Astrocyte of the cerebellum (primary cell): ENCODE measurements at regions not wholly inside any gene's neighbourhood (a gene's known extent, or its start where the extent isn't known, plus 50 kb on each side); places are given as distances from the start of the nearest gene placed in this dataset.
A peak's percentile ranks its signal among the peaks of the same experiment; 100 is the strongest.

Experiments
- DNase-seq: peaks from one replicate; pipeline ENCODE4 v3.0.0-alpha.2; 2011; ENCODE audit warnings: low read depth
- H3K4me3 ChIP-seq: 2 replicates; pipeline ENCODE4 v1.5.1; 2011; ENCODE audit warnings: mild to moderate bottlenecking, low read depth, low read length, moderate library complexity
- CTCF ChIP-seq: IDR thresholded peaks from 2 replicates; pipeline ENCODE4 v1.5.1; 2012; ENCODE audit warnings: low read length, low read depth, moderate library complexity, mild to moderate bottlenecking; ENCODE audit errors: missing control alignments
- in situ Hi-C: cut with HindIII; loops from 2 replicates; pipeline ENCODE4 v1.10.0; 2017; ENCODE audit warnings: low sequenced_read_pairs

GRCh38 chr3:78029775-78030174 lies 989.9 kb downstream of the ROBO2 start:
- in situ Hi-C loops: no loop called here
- no peak overlapping the region for H3K4me3 ChIP-seq
- no peak for DNase-seq
- TF ChIP-seq CTCF: no peak

- H3K4me3 ChIP-seq: no peak overlapping the region
- no peak for TF ChIP-seq CTCF
- no peak for DNase-seq
- in situ Hi-C loops: no loop called here
Measured at GRCh38 chr3:78035131-78035641, 995.3 kb downstream of the ROBO2 start.

GRCh38 chr3:78041486-78041885 lies 1001.6 kb downstream of the ROBO2 start:
- TF ChIP-seq CTCF: no peak
- in situ Hi-C loops: no loop called here

GRCh38 chr3:78046566-78046965 lies 1006.7 kb downstream of the ROBO2 start:
- no peak overlapping the region for H3K4me3 ChIP-seq
- no peak for TF ChIP-seq CTCF
- in situ Hi-C loops: loop anchor here (5.0 kb wide), 1 partner anchor 36 kb away; no protein-coding TSS in a partner anchor
- no peak for DNase-seq

More at GRCh38 chr3:78041486-78041885, 1001.6 kb downstream of the ROBO2 start:
- DNase-seq: peak; percentile 84
- no peak overlapping the region for H3K4me3 ChIP-seq

GRCh38 chr3:78048698-78049097 lies 1008.8 kb downstream of the ROBO2 start:
- no peak for TF ChIP-seq CTCF
- in situ Hi-C loops: loop anchor here (5.0 kb wide), 1 partner anchor 34 kb away; no protein-coding TSS in a partner anchor
- no peak overlapping the region for H3K4me3 ChIP-seq
- DNase-seq: no peak

- TF ChIP-seq CTCF: no peak
- no peak for DNase-seq
- H3K4me3 ChIP-seq: no peak overlapping the region
- in situ Hi-C loops: loop anchor here (5.0 kb wide), 1 partner anchor 33 kb away; no protein-coding TSS in a partner anchor
Measured at GRCh38 chr3:78049521-78049920, 1009.6 kb downstream of the ROBO2 start.
